Stimulated activated CD4-positive, alpha-beta T cell treated with anti-CD3 and anti-CD28 coated beads, Interleukin-4, amount 100 ng/mL, for 24 hours (primary cell): ENCODE measurements at regions not wholly inside any gene's neighbourhood (a gene's known extent, or its start where the extent isn't known, plus 50 kb on each side); places are given as distances from the start of the nearest gene placed in this dataset.

ENCODE experiments used
- DNase-seq: peaks from one replicate; pipeline ENCODE4 v3.0.0-alpha.2; 2020

DNA sequence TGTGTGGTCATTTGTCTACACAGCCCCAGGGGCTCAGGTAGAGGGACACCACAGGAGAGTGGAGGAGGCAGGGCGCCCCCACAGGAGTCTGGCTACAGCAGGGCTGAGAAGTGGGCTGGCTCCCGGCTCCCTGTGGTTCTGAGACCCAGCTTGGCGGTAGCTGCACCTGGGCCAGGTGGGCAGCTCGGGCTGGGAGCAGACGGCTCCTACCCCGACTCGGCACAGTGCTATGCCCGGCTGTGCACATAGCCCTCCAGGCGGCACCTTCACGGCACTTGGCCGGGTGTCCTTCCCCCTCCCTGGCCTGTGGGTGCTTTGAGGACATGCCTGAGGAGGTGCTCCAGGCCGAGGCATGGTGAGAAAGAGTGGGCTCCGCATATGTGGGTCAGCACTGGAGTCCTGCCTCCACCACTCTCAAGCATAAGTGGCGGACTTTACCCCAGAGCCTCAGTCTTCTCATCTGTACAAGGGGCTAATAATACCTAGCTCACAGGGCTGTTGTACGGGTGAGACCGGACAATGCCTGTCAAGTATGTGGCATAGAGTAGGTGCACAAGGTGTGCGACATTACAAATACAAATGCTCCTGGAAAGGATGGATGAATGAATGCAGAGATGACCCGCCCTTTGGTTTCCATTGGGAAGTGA, 50.1 kb upstream of the JPH3 start:
- no peak for DNase-seq

DNA sequence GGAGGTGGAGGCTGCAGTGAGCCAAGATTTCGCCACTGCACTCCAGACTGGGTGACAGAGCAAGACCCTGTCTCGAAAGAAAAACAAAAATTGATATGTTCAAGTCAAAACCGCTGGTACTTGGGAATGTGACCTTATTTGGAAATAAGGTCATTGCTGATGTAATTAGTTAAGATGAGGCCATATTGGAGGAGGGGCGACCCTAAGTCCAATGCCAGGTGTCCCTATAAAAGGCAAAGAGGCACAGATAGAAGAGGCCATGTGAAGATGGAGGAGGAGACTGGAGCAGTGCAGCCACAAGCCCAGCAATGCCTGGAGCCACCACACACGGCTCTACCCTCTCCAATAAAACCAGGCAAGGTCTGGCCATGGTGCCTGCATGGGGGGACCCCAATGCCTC, 50.8 kb upstream of the JPH3 start:
- no peak for DNase-seq

DNA sequence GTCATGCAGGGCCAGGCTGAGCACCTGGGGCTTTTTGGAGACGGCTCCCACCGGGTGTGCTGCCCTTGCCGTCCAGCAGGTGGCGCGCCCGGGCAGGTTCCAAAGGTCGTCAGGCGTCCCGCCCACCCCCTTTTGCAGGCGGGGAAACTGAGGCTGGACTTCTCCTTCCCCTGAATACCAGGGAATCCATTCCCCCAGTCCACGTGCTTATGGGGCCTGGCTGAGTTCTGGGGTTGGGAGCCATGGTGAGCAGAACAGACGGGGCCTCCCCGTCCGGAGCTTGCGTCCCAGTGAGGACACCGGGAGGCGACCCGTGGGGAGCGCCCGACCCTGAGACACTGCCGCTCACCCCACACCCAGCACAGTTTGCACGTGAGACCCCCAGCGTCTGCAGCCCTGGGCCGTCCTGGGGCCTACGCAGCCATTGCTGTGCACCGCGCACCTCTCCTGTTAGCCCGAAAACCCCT, 51.8 kb upstream of the JPH3 start:
- DNase-seq, result peak; percentile 61

DNA sequence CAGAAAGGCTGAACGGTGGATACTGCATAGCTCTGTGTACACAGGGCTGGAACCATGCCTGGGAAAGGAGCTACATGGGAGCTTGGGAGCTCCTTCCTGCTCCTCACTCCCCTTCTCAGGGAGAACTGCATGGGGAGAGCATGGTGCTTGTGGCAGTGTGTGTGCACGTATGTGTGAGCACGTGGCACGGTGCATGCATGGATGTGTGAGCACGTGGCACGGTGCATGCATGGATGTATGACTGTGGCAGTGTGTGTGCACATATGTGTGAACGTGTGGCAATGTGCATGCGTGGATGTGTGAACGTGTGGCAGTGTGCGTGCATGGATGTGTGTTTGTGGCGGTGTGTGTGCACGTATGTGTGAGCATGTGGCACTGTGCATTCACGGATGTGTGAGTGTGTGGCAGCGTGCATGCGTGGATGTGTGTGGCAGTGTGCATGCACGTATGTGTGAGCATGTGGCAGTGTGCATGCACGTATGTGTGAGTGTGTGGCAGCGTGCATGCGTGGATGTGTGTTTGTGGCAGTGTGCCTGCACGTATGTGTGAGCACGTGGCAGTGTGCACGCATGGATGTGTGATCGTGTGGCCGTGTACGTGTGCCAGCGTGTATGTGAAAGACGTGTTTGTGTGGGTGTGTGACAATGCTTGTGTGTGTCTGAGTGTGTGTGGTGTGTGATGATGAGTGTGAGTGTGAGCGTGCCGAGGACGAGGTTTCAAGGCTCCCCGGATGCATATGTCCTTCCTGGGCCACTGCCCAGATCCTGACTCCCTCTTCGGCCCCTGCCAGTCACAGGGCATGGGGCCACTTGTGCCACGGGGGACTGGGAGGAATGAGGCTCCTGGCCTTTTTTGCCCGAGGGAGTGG, 52.4 kb upstream of the JPH3 start:
- DNase-seq, result no peak

DNA sequence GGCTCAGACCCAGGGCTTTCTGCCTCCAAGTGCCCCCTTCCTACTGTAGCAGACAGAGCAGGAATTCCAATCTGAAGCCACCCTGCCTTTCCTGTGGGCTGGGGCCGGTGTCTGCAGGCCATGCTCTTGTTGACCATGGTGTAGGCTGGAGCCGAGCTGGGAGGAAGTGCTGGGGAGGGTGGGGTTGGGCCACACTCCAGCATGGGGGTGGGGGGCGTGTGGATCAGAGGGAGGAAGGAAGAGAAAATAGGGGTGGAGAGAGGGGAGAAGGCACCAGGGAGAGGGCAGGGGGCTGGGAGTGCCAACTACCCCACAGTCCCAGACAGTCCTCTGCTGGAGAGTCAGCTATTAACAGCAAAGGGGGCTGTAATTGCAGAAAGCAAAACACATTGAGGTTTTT, 54.3 kb upstream of the JPH3 start:
- DNase-seq, result no peak

DNA sequence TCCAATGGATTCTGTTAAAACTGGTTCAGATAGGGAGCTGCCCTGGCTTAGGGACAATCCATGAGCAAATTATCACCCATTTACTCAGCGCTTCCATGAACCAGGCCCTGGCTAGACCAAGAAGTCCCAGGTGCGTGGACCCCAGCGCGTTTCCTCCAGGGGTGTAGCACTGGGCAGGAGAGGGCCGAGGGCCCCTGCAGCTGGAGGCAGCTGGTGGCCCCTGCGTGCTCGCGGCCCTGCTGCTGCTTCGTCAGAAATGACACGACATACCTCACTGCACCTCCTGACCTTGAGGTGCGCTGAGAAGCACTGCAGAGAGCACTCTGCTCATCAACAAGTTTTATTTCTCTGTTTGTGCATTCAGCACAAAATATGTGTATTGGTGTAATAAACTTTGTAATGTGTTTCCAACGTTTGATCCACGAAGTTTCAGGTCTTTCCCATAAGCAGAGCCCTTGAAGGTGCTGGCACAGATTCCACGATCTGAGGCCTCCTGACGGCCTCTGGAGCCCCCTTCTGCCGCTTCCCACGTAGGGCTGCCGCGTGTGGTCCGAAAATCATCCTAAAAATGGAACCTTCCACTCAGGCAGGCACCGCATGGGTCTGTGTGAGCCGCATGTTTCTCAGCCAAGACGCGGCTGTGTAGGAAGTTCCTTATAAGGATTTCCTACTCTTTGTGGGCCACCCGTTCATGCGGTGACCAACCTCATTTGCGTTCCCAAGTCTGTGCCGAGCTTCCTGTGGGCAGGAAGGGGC, 50.8 kb upstream of the ZCCHC14 start:
- peak; percentile 11 for DNase-seq

DNA sequence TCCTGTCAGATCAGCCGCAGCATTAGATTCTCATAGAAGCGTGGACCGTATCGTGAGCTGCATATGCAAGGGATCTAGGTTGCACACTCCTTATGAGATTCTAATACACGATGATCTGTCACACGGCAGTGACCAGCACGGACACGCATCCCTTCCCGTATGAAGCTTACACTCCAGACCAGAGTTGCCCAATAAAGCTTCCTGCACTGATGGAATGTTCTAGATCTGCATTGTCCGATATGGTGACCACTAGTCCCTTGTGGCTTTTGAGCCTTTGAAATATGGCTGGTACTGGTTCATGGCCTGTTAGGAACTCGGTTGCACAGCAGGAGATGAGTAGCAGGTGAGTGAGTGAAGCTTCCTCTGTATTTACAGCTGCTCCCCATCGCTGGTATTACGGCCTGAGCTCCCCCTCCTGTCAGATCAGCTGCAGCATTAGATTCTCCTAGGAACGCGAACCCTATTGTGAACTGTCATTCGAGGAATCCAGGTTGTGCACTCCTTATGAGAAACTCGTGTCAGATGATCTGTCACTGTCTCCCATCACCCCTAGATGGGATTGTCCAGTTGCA, 49.8 kb upstream of the ZCCHC14 start:
- DNase-seq, result no peak
